HG02885 (cell line): ENCODE measurements at regions not wholly inside any gene's neighbourhood (a gene's known extent, or its start where the extent isn't known, plus 50 kb on each side); places are given as distances from the start of the nearest gene placed in this dataset.

Source experiments
- ATAC-seq: cut with Tn5 transposase; IDR thresholded peaks from one replicate; pipeline ENCODE4 v1.9.1; 2021; ENCODE audit warnings: mild to moderate bottlenecking; ENCODE audit not compliant: unreplicated experiment, poor library complexity

- ATAC-seq: no peak
These were observed 99.9 kb upstream of the NCAM1 start for GRCh38 chr11:112861356-112861755.

GRCh38 chr11:112863305-112863704, 97.9 kb upstream of the NCAM1 start:
- ATAC-seq: no peak

GRCh38 chr11:112864672-112865071, 96.5 kb upstream of the NCAM1 start:
- ATAC-seq: no peak

GRCh38 chr11:112871909-112872500, 89.2 kb upstream of the NCAM1 start:
- ATAC-seq: no peak

- no peak for ATAC-seq
These were observed 86.2 kb upstream of the NCAM1 start for GRCh38 chr11:112874980-112875379.

- ATAC-seq: no peak
These were observed 83.6 kb upstream of the NCAM1 start for GRCh38 chr11:112877581-112877980.

- ATAC-seq: no peak
These were observed 83.1 kb upstream of the NCAM1 start for GRCh38 chr11:112878033-112878601.

GRCh38 chr11:112880495-112880894, 80.7 kb upstream of the NCAM1 start:
- no peak for ATAC-seq

GRCh38 chr11:112881461-112881860, 79.8 kb upstream of the NCAM1 start:
- ATAC-seq: no peak

- ATAC-seq: no peak
These were observed 78.5 kb upstream of the NCAM1 start for GRCh38 chr11:112882494-112883381.

GRCh38 chr11:112884012-112884767, 77.0 kb upstream of the NCAM1 start:
- no peak for ATAC-seq

- no peak for ATAC-seq
These were observed 75.3 kb upstream of the NCAM1 start for GRCh38 chr11:112885744-112886433.

- ATAC-seq: no peak
These were observed 74.5 kb upstream of the NCAM1 start for GRCh38 chr11:112886434-112887370.

GRCh38 chr11:112889446-112889845, 71.8 kb upstream of the NCAM1 start:
- no peak for ATAC-seq

GRCh38 chr11:112899235-112900006, 61.8 kb upstream of the NCAM1 start:
- ATAC-seq: no peak

GRCh38 chr11:112901924-112902323, 59.3 kb upstream of the NCAM1 start:
- no peak for ATAC-seq

- ATAC-seq: no peak
These were observed 58.7 kb upstream of the NCAM1 start for GRCh38 chr11:112902361-112903011.

GRCh38 chr11:112903340-112903739, 57.9 kb upstream of the NCAM1 start:
- no peak for ATAC-seq
